ENCODE measurements at regions not wholly inside any gene's neighbourhood (a gene's known extent, or its start where the extent isn't known, plus 50 kb on each side); places are given as distances from the start of the nearest gene placed in this dataset.

DNA sequence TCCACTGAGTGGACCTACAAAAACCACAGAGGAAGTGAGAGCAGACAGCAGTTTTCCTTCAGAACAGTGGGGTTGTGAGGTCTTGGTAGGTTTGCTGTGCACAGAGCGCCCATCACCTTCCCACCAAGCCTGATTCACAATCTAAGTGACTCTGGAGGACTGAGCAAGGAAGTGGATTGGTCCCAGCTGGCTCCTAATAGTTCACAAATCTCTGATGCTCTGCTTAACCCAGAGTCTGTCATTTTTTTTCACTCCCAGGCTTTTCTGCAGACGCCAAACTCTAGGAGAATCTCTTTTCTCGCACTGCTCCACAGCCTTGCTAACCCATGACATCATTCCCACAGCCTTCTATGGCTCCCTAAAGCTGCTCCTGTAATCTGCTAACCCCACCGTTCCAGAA is 280.4 kb downstream of the C1D start:
- no peaks in the 10 kb centered on the region for H4K20me1 ChIP-seq (ENCODE audit: insufficient read depth)
- no peak overlapping the region for H3K4me2 ChIP-seq (ENCODE audit: low read length)
- ChIA-PET CTCF (interaction anchor here (1.5 kb wide), 1 partner anchor 64 kb away, joined by 3 read pairs; no protein-coding TSS in a partner anchor), POLR2A (no interaction called here), RAD21 (ENCODE audit: low non-redundant PET in 1 of 2, low total read pairs in 2 of 2, uncharacterized antibody in 2 of 2, unreplicated experiment in 2 of 2) (no interaction called here)
- no peaks in the 10 kb centered on the region for H3K9me2 ChIP-seq (ENCODE audit: insufficient read depth)
- no peak overlapping the region for H3K9ac ChIP-seq (ENCODE audit: low read length)
- no peak for ATAC-seq
- H2AFZ ChIP-seq (ENCODE audit: low read depth, low read length, poor library complexity, severe bottlenecking) = no peak overlapping the region
- H3K27me3 ChIP-seq (ENCODE audit: insufficient read depth, low read length) = peaks cover 41% of the 10 kb centered on the region
- TF ChIP-seq ZNF274 (IDR thresholded peaks at IDR 0.05; ENCODE audit: low read depth, low read length) (no peak), SRF (IDR thresholded peaks at IDR 0.05; ENCODE audit: low read depth) (no peak), ELF1 (IDR thresholded peaks at IDR 0.05; ENCODE audit: borderline replicate concordance, low read depth) (no peak), FOSL1 (IDR thresholded peaks at IDR 0.05; ENCODE audit: low read depth) (no peak), EGR1 (IDR thresholded peaks at IDR 0.05; ENCODE audit: low read depth) (no peak), POLR2A (IDR thresholded peaks at IDR 0.05; ENCODE audit: borderline replicate concordance, extremely low read depth, insufficient read depth, insufficient read length) (no peak), RAD21 (IDR thresholded peaks at IDR 0.05; ENCODE audit: low read depth) (no peak)
- TF ChIP-seq, protein P1, sequence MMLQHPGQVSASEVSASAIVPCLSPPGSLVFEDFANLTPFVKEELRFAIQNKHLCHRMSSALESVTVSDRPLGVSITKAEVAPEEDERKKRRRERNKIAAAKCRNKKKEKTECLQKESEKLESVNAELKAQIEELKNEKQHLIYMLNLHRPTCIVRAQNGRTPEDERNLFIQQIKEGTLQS (IDR thresholded peaks at IDR 0.05) = no peak
- TF ChIP-seq, protein P2, sequence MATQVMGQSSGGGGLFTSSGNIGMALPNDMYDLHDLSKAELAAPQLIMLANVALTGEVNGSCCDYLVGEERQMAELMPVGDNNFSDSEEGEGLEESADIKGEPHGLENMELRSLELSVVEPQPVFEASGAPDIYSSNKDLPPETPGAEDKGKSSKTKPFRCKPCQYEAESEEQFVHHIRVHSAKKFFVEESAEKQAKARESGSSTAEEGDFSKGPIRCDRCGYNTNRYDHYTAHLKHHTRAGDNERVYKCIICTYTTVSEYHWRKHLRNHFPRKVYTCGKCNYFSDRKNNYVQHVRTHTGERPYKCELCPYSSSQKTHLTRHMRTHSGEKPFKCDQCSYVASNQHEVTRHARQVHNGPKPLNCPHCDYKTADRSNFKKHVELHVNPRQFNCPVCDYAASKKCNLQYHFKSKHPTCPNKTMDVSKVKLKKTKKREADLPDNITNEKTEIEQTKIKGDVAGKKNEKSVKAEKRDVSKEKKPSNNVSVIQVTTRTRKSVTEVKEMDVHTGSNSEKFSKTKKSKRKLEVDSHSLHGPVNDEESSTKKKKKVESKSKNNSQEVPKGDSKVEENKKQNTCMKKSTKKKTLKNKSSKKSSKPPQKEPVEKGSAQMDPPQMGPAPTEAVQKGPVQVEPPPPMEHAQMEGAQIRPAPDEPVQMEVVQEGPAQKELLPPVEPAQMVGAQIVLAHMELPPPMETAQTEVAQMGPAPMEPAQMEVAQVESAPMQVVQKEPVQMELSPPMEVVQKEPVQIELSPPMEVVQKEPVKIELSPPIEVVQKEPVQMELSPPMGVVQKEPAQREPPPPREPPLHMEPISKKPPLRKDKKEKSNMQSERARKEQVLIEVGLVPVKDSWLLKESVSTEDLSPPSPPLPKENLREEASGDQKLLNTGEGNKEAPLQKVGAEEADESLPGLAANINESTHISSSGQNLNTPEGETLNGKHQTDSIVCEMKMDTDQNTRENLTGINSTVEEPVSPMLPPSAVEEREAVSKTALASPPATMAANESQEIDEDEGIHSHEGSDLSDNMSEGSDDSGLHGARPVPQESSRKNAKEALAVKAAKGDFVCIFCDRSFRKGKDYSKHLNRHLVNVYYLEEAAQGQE (IDR thresholded peaks at IDR 0.05; ENCODE audit: low read depth) = no peak
- BruUV-seq (replicated peaks) = no TSS peak
- DNase-seq (ENCODE audit: low read depth, low spot score) = no peak
- no peaks in the 10 kb centered on the region for H3K9me3 ChIP-seq (ENCODE audit: control insufficient read depth in 1 of 2, insufficient read depth in 1 of 2, low read depth in 1 of 2, low read length in 2 of 2)
- H3K4me3 ChIP-seq (replicated peaks in 1 of 2; ENCODE audit: low read depth in 1 of 2, low read length in 2 of 2) = no peak overlapping the region
- H3K4me1 ChIP-seq (ENCODE audit: control insufficient read depth in 1 of 2, insufficient read depth in 2 of 2, low read length in 2 of 2) = no peaks in the 10 kb centered on the region
- no peaks in the 10 kb centered on the region for H3K79me2 ChIP-seq (ENCODE audit: insufficient read depth, low read length)
- intact Hi-C loops (cut with micrococcal nuclease) = no loop called here
- no peaks in the 10 kb centered on the region for H3K36me3 ChIP-seq (ENCODE audit: control insufficient read depth in 1 of 2, insufficient read depth in 2 of 2, low read length in 2 of 2)
- H3K27ac ChIP-seq (ENCODE audit: low read depth, low read length) = no peak overlapping the region

All from HCT116 (cell line).